ENCODE measurements at regions not wholly inside any gene's neighbourhood (a gene's known extent, or its start where the extent isn't known, plus 50 kb on each side); places are given as distances from the start of the nearest gene placed in this dataset.

DNA sequence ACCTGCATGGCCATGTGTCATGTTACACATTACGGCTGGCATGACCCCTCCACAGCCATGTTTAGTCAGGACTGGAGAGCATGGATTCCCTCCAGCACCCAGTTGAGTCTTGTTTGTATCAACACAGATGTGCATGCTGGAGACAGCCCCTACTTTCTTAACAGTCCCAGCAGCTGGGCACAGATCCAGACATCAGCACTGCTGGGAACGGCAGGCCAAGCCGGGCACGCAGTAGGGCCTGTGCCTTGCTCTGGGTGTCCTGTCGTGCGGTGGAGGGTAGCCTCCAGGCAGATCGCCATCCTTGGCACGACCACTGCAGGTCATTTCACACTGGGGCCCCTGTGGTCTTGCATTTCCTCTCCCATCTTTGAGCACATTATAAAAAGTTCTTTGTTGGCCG lies 381.4 kb downstream of the SMOC2 start:
- Histone ChIP-seq H2AFZ (ENCODE audit: low read depth) (no peak overlapping the region), H3K27ac (no peak overlapping the region), H3K4me2 (no peak overlapping the region), H3K27me3 (ENCODE audit: insufficient read depth, low read depth) (no peaks in the 10 kb centered on the region), H3K4me1 (ENCODE audit: low read depth, poor library complexity, severe bottlenecking) (no peaks in the 10 kb centered on the region), H3K4me3 (IDR thresholded peaks at IDR 0.05; ENCODE audit: insufficient read depth, low read depth, low read length) (no peak overlapping the region), H3K79me2 (ENCODE audit: insufficient read depth, low read depth) (no peaks in the 10 kb centered on the region), H3K9ac (no peak overlapping the region), H4K20me1 (ENCODE audit: insufficient read depth) (no peaks in the 10 kb centered on the region), H3K36me3 (ENCODE audit: insufficient read depth) (no peaks in the 10 kb centered on the region)
- TF ChIP-seq, protein P1, sequence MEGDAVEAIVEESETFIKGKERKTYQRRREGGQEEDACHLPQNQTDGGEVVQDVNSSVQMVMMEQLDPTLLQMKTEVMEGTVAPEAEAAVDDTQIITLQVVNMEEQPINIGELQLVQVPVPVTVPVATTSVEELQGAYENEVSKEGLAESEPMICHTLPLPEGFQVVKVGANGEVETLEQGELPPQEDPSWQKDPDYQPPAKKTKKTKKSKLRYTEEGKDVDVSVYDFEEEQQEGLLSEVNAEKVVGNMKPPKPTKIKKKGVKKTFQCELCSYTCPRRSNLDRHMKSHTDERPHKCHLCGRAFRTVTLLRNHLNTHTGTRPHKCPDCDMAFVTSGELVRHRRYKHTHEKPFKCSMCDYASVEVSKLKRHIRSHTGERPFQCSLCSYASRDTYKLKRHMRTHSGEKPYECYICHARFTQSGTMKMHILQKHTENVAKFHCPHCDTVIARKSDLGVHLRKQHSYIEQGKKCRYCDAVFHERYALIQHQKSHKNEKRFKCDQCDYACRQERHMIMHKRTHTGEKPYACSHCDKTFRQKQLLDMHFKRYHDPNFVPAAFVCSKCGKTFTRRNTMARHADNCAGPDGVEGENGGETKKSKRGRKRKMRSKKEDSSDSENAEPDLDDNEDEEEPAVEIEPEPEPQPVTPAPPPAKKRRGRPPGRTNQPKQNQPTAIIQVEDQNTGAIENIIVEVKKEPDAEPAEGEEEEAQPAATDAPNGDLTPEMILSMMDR (conservative IDR thresholded peaks at IDR 0.05; ENCODE audit: low read depth, low read length) = no peak

- Histone ChIP-seq H3K27ac (no peak overlapping the region), H3K4me1 (ENCODE audit: low read depth, poor library complexity, severe bottlenecking) (no peaks in the 10 kb centered on the region), H3K4me3 (IDR thresholded peaks at IDR 0.05; ENCODE audit: insufficient read depth, low read depth, low read length) (no peak overlapping the region), H3K79me2 (ENCODE audit: insufficient read depth, low read depth) (no peaks in the 10 kb centered on the region), H3K36me3 (ENCODE audit: insufficient read depth) (no peaks in the 10 kb centered on the region), H3K27me3 (ENCODE audit: insufficient read depth, low read depth) (no peaks in the 10 kb centered on the region), H4K20me1 (ENCODE audit: insufficient read depth) (no peaks in the 10 kb centered on the region), H3K4me2 (no peak overlapping the region), H3K9ac (no peak overlapping the region), H2AFZ (ENCODE audit: low read depth) (no peak overlapping the region)
- TF ChIP-seq, protein P1 (conservative IDR thresholded peaks at IDR 0.05; ENCODE audit: low read depth, low read length) = no peak
Measured at GRCh38 chr6:168819546-168819945, 378.6 kb downstream of the SMOC2 start.

DNA sequence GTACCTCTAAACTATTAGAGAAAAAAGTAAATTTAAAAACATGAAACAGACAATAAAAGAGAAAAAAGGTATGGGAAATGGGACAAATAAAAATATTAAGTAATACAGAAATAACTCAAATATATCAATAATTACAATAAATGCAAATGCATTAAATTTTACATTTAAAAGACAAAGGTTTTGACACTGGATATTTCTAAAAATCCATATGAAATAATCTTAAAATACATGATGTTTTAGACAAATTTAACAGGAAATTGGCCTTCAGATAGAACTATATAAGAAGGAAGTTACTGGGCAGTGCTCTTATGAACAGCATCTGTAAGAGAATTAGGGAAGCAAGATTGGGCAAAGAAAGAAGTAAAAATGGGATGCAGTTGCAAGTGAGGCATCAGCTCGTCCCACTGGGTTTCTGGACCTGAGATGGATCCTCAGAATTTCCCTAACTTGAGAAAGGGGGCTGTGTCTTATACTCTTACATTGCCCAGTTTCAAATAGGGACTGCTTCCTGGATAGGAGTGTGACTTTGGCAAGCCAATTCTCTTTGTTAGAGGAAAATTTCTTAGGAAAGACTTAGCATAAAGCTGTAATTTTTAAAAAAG lies 376.7 kb downstream of the SMOC2 start:
- H3K4me1 ChIP-seq (ENCODE audit: low read depth, poor library complexity, severe bottlenecking) = no peaks in the 10 kb centered on the region
- no peak overlapping the region for H3K27ac ChIP-seq
- no peaks in the 10 kb centered on the region for H4K20me1 ChIP-seq (ENCODE audit: insufficient read depth)
- H3K4me2 ChIP-seq = no peak overlapping the region
- TF ChIP-seq, protein P1 (conservative IDR thresholded peaks at IDR 0.05; ENCODE audit: low read depth, low read length) = no peak
- H2AFZ ChIP-seq (ENCODE audit: low read depth) = no peak overlapping the region
- no peaks in the 10 kb centered on the region for H3K36me3 ChIP-seq (ENCODE audit: insufficient read depth)
- H3K27me3 ChIP-seq (ENCODE audit: insufficient read depth, low read depth) = no peaks in the 10 kb centered on the region
- H3K9ac ChIP-seq = no peak overlapping the region
- H3K79me2 ChIP-seq (ENCODE audit: insufficient read depth, low read depth) = no peaks in the 10 kb centered on the region
- no peak overlapping the region for H3K4me3 ChIP-seq (IDR thresholded peaks at IDR 0.05; ENCODE audit: insufficient read depth, low read depth, low read length)

DNA sequence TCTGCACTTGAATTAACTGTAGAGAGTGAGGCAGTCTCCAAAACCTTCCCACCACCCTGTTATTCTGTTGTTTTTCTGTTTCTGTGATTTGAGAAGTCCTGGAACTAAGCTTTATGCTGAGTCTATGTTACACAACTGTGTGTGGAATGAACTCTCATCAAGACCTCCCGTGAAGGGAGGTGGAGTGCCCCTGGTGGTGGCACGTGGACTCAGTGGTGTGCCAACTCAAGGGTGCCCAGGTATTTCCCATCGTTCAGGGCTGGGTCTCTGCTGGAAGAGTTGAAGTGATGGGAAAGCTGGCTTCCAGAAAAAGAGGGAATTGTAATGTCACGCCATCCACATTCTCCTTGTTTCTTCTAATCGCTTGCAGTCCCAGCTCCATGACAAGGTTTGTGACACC lies 374.2 kb downstream of the SMOC2 start:
- Histone ChIP-seq H3K9ac (no peak overlapping the region), H3K4me1 (ENCODE audit: low read depth, poor library complexity, severe bottlenecking) (no peaks in the 10 kb centered on the region), H3K36me3 (ENCODE audit: insufficient read depth) (no peaks in the 10 kb centered on the region), H4K20me1 (ENCODE audit: insufficient read depth) (no peaks in the 10 kb centered on the region), H3K4me2 (no peak overlapping the region), H3K79me2 (ENCODE audit: insufficient read depth, low read depth) (no peaks in the 10 kb centered on the region), H3K27me3 (ENCODE audit: insufficient read depth, low read depth) (no peaks in the 10 kb centered on the region), H2AFZ (ENCODE audit: low read depth) (no peak overlapping the region), H3K27ac (no peak overlapping the region), H3K4me3 (IDR thresholded peaks at IDR 0.05; ENCODE audit: insufficient read depth, low read depth, low read length) (no peak overlapping the region)
- TF ChIP-seq, protein P1 (conservative IDR thresholded peaks at IDR 0.05; ENCODE audit: low read depth, low read length) = no peak
